ENCODE measurements at regions not wholly inside any gene's neighbourhood (a gene's known extent, or its start where the extent isn't known, plus 50 kb on each side); places are given as distances from the start of the nearest gene placed in this dataset.
"Not testable (repeated sequence)": the region's sequence is repeated elsewhere in the genome, so short reads cannot be mapped to it uniquely, and the experiment has no call there.

DNA sequence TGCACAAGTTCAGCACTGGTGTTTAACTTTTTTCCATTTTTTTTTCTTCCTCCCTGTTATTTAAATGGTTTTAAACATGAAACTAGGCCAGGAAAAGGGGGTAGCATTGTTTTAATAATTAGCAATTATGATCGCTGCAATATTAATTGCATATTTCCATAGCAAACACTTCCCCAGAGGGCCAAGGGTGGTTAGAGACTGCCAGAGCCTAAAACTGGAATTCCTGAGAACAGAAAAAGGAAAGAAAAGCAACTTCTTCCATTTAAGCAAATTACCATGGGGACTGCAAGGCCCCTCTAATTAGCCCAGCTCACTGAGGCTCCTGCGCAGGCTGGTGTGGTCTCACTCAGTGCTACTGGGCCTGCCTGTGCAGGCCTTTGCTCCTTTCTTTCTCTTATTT lies 201.5 kb downstream of the SMAD2 start:
- no peak for DNase-seq (ENCODE audit: low spot score)

GRCh38 chr18:47727409-47727808 lies 203.1 kb downstream of the SMAD2 start:
- no peak for DNase-seq (ENCODE audit: low spot score)

- DNase-seq (ENCODE audit: low spot score): no peak
Observed at GRCh38 chr18:47726550-47726949, 203.9 kb downstream of the SMAD2 start.

- DNase-seq (ENCODE audit: low spot score): no peak
Observed at GRCh38 chr18:47725656-47726055, 204.8 kb downstream of the SMAD2 start.

DNA sequence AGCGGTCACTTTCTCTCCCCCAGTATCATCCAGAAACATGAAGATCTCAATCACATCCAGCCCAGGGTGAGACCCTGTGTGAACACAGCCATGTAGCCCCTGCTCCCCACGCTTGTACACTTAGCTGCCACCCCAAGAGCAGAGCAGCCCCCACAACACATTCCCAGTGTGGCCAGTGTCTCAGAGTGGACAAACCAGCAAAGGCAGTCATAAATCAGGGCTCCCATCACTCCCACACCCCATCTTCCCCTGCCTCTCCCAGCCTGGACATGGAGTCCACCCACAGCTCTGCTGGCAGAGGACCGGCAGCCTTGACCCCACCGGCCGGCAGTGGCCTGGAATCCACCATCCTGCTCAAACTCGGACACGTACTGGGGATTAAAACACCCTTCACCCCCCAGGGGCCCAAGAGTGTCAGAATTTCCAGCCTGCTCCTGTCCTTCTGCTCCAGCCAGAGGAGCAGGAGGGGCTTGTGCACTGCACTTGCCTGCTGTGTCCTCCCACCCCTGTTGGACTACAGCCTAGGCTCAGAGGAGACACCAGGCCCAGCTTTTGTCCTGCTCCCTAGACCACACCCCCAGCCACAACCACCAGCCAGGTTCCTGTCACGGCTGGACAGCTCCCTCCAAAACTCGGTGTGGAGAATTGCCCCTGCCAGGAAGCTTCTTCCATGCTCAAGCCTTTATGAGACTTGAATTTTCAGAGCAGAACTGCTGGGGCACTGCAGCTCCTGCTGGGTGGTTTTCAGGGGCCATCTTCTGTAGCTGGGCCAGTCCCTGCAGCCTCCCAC lies 206.1 kb downstream of the SMAD2 start:
- DNase-seq (ENCODE audit: low spot score): no peak

DNA sequence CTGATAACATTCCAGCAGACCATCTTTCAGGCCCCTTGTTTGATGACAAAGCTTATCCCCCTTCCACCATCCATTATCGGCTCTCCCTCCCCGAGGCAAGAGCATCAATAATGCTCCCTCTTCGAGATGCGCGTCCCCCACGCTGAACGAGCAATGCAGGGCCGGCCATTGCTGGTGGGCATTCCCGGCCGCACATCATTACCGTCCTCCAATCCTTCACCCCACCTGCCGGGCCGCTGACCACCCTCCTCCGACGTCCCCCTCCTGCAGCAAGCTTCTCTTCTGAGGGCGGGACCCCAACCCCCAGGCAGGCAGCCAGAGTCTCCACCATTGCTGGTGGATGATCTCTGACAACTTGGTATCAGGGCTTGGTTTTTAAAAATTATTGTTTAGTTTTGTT lies 208.6 kb downstream of the SMAD2 start:
- no peak for DNase-seq (ENCODE audit: low spot score)

GRCh38 chr18:47720741-47721140 lies 209.7 kb downstream of the SMAD2 start:
- DNase-seq (ENCODE audit: low spot score): no peak

GRCh38 chr18:47719096-47719780 lies 211.2 kb downstream of the SMAD2 start:
- no peak for DNase-seq (ENCODE audit: low spot score)

GRCh38 chr18:47718646-47719045 lies 211.8 kb downstream of the SMAD2 start:
- no peak for DNase-seq (ENCODE audit: low spot score)

DNA sequence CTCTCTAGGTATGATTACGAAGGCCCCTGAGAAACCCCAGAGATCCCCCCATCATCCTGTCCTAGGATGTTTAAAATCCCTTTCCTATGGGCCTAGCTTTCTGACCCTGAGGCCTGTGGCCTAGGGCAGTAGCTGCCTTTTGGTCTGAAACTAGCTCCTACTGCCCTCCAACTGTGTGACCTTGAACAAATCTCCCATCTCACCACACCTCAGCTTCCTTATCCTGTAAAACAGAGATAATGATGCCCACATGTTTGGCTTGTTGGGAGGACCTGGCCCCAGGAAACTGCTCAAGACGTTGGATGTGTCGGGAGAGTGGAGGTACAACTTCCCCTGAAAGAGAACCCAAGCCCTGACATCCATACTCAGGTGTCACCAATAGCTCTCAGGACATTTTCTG lies 213.2 kb downstream of the SMAD2 start:
- DNase-seq (ENCODE audit: low spot score): no peak

- DNase-seq (ENCODE audit: low spot score): no peak
Observed at GRCh38 chr18:47716632-47717185, 213.8 kb downstream of the SMAD2 start.

- no peak for DNase-seq (ENCODE audit: low spot score)
Observed at GRCh38 chr18:47710451-47710850, 220.0 kb downstream of the SMAD2 start.

DNA sequence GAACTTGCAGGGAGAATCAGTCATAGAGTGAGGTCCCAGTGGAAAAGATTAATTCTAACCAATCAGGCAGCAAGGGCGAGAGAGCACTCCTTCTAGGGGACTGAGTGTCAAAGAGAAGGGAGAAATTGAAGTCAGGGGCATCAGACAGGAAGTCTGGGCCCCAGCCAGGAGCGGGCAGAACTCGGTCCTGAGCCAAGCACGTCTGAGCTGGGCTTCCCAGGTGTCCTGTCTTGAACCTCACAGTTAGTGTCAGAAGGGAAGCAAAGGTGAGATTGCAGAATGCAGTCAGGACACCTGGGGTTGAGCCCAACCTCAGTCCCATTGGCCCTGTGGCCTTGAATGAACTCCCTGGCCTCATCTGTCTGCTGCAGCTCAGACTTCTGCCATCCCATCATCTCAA lies 220.9 kb downstream of the SMAD2 start:
- DNase-seq (ENCODE audit: low spot score): no peak

GRCh38 chr18:47708206-47708605 lies 222.3 kb downstream of the SMAD2 start:
- DNase-seq (ENCODE audit: low spot score): no peak

DNA sequence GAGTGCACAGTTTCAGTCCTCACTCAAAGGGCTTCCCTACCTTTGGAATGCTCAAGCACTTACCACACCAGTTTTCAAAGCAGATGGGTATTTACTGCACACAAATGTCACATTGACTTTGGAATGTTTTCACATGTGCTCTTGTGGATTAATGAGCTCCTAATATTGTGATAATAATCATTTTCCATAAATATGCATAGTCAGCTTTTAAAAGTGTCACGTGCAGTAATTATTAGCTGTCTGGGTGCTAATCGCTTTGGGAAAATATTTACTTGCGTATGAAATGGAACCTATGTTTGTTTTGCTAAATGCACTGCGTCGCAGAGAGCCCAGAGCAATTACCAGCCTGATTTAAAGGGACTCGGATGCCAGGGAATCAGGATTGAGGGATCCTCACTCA lies 229.3 kb downstream of the SMAD2 start:
- DNase-seq (ENCODE audit: low spot score): no peak

DNA sequence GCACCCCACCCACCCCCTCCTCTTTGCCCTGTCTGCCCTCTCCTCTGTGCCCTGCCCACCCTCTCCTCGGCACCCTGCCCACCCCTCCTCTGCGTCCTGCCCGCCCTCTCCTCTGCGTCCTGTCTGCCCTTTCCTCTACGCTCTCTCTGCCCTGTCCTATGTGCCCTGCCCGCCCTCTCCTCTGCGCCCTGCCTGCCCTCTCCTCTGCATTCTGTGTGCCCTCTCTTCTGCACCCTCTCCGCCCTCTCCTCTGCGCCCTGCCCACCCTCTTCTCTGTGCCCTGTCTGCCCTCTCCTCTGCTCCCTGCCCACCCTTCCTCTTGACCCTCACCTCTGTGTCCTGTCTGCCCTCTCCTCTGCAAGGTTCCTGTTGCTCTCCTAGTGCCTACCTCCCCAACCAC lies 233.6 kb downstream of the SMAD2 start:
- DNase-seq (ENCODE audit: low spot score): no peak

- no peak for DNase-seq (ENCODE audit: low spot score)
Observed at GRCh38 chr18:47691611-47692010, 238.8 kb downstream of the SMAD2 start.

- not testable (repeated sequence) for DNase-seq (ENCODE audit: low spot score)
Observed at GRCh38 chr18:47690778-47691177, 239.7 kb downstream of the SMAD2 start.

- DNase-seq (ENCODE audit: low spot score): no peak
Observed at GRCh38 chr18:47689371-47689770, 241.1 kb downstream of the SMAD2 start.

- DNase-seq (ENCODE audit: low spot score): no peak
Observed at GRCh38 chr18:47686806-47687205, 243.7 kb downstream of the SMAD2 start.

DNA sequence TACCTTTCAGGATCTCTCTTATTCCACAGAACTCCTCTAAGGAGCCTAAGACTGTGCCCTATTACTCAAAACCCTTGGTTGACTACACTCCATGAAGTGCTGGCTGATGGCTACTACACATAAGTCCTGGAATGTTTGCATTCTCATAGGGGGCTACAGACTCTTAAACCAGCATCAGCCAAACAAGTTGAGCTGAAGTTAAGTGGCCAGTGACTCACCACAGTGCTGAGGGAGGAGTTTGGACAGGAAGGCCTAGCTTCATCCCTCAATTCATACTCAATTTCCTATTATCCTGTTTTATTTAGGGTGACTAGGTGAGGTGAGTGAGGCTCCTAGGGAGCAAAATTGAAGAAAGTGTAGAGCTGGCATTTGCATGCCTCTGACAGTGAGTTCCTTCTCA lies 246.7 kb downstream of the SMAD2 start:
- no peak for DNase-seq (ENCODE audit: low spot score)

DNA sequence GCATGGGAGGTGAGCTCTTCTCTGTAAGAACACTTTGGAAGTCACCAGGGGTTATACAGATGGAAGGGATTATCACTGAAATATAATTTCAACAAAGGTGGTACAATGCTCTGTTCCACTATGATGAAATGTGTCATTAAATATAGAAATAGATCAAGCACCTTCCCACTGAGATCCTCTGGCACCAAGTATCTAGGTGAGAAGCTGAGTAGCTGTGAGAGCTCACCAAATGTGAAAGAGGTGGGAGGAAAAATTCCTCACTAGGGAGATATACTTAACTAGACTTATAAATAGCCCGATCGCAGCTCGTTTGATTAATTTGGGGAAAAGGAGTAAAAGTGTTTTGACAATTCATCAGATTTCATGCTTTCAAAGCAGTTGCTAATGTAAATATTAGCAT lies 247.6 kb downstream of the SMAD2 start:
- no peak for DNase-seq (ENCODE audit: low spot score)

GRCh38 chr18:47680488-47680887 lies 250.0 kb downstream of the SMAD2 start:
- no peak for DNase-seq (ENCODE audit: low spot score)

Data from H4 (cell line).